Coronary artery (tissue), 2 donors: ENCODE measurements at regions not wholly inside any gene's neighbourhood (a gene's known extent, or its start where the extent isn't known, plus 50 kb on each side); places are given as distances from the start of the nearest gene placed in this dataset.

Source experiments
- DNase-seq: peaks from one replicate; pipeline ENCODE4 v3.0.0-alpha.2; 2017; ENCODE audit warnings: low spot score
- H3K27ac ChIP-seq, 2 donors: fragments of 200-600 bp; sonication (generic); one replicate each; pipeline ENCODE4 v1.5.1; 2016 to 2019
- H3K4me3 ChIP-seq: fragments of 200-600 bp; sonication (generic); 2 replicates; pipeline ENCODE4 v1.5.1; 2016; ENCODE audit warnings: mild to moderate bottlenecking, moderate library complexity
- TF ChIP-seq, protein P1 (sequence below): fragments of 200-600 bp; sonication (generic); IDR thresholded peaks from one replicate; pipeline ENCODE4 v1.5.1; 2019; ENCODE audit warnings: antibody characterized with exemption

DNA sequence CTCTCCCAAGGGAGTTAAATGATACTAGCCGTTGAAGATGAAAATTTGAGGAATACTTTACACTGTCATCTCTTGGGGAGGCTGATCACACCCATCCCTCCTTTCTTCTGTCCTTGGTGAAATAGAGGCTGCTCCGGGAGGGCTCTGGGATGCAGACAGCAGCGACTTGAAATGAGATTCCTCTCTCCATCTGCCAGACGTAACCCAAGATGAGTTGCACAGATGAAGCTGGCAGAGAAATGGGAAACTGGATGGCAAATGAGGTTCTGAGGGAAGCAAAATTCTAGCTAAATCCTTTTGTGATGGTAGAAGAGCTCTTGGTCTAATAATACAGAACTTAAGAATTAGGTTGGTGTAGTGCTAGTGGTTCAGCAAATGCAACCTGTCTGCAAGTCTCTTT, 201.4 kb downstream of the AASDH start:
- no peak overlapping the region for H3K27ac ChIP-seq
- H3K4me3 ChIP-seq = no peak overlapping the region
- TF ChIP-seq, protein P1, sequence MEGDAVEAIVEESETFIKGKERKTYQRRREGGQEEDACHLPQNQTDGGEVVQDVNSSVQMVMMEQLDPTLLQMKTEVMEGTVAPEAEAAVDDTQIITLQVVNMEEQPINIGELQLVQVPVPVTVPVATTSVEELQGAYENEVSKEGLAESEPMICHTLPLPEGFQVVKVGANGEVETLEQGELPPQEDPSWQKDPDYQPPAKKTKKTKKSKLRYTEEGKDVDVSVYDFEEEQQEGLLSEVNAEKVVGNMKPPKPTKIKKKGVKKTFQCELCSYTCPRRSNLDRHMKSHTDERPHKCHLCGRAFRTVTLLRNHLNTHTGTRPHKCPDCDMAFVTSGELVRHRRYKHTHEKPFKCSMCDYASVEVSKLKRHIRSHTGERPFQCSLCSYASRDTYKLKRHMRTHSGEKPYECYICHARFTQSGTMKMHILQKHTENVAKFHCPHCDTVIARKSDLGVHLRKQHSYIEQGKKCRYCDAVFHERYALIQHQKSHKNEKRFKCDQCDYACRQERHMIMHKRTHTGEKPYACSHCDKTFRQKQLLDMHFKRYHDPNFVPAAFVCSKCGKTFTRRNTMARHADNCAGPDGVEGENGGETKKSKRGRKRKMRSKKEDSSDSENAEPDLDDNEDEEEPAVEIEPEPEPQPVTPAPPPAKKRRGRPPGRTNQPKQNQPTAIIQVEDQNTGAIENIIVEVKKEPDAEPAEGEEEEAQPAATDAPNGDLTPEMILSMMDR = no peak
- DNase-seq = no peak

DNA sequence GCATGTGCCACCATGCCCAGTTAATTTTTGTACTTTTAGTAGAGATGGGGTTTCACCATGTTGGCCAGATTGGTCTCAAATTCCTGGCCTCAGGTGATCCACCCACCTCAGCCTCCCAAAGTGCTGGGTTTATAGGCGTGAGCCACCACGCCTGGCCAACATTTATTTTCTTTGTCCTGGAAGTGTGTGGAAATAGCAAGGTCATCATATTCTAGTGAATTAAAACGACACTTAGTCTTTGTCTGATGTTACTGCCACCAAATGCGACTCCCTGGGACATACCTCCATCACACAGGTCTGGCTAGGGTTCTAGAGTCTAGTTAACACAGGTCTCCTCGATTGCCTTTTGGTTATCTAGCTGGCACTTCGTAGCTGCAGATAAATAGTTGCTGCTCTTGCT, 203.1 kb downstream of the AASDH start:
- DNase-seq = no peak
- H3K4me3 ChIP-seq = no peak overlapping the region
- TF ChIP-seq, protein P1 = no peak
- H3K27ac ChIP-seq = no peak overlapping the region

DNA sequence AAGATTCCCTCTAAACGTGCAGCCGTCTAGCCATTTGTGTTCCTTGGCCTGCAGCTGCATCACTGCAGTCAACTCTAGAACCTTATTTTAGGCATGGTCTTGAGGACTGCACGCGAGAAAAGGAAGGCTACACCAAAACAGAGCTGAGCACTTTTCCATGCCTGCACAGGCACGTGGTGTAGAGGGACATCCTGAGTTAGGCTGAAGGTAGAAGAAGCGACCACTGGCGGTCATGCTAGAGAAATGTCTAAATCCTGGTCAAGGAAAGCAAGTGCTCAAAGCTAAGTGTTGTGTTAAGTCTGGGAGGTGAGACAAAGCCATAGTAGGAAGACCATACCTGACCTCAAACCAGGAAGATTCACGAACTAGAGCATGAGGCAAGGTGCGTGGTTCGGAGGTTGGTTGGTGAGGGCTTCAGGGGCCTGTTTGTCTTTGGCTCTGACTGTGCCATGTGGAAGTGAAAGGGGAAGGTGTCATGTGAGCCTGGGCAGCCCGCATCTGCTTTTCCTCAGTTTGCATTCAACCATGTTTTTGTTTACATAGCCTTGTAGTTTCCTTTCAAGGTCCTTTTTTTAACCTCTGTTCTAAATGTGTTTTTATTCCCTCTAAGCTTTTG, 203.8 kb downstream of the AASDH start:
- TF ChIP-seq, protein P1 = no peak
- no peak for DNase-seq
- Histone ChIP-seq H3K27ac (no peak overlapping the region), H3K4me3 (no peak overlapping the region)

DNA sequence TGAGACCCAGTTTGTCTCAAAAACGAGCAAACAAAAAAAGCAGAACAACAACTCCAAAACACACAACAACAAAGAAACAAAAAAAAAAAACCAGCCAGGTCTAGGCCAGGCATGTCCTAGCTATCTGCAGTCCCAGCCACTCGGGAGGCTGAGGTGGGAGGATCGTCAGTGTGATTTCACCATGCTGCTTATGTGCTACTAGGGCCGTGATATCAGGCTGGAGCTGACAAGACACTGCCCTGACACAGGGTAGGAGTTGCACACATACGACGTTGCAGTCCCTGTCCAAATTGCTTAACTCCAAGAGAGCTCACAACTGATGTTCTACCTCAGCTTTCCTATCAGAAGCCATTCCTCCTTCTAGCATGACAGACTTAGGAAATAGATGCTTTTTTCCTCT, 204.9 kb downstream of the AASDH start:
- H3K27ac ChIP-seq = no peak overlapping the region
- TF ChIP-seq, protein P1 = no peak
- no peak for DNase-seq
- no peak overlapping the region for H3K4me3 ChIP-seq

DNA sequence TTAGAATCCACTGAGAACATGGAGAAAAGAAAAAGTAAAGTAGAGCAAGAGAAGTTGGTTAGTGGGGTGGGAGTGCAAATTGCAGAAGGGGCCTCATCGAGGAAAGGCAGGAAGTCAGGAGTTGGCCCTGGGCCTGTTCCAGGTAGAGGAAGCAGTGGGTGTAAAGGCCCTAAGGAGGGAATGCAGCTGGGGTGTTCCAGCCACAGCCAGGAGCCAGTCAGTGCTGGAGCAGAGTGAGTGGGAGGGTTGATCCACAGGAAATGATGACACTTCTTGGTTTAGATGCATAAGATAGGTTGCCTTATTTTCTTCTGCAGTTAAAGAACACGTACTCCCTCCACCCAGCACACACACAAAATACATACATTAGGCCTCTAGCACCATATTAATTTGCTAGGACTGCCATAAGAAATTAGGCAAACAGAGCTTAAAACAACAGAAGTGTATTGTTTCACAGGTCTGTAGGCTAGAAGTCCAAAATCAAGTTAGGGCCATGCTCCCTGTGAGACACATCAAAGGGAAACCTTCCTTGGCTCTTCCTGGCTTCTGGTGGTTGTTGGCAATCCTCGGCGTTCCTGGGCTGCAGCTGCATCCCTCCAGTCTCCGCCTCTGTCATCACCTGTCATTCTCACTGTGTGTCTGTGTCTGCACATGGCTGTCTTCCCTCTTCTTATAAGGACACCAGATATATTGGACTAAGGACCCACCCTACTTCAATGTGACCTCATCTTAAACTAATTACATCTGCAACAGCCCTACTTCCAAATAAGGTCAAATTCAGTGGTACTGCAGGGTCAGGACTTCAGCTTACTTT, 205.9 kb downstream of the AASDH start:
- TF ChIP-seq, protein P1 = no peak
- DNase-seq = no peak
- H3K4me3 ChIP-seq = no peak overlapping the region
- no peak overlapping the region for H3K27ac ChIP-seq

GRCh38 chr4:56169061-56169460, 218.2 kb downstream of the AASDH start:
- DNase-seq = no peak
- TF ChIP-seq, protein P1 = no peak
- Histone ChIP-seq H3K4me3 (no peak overlapping the region), H3K27ac (no peak overlapping the region)

- Histone ChIP-seq H3K4me3 (no peak overlapping the region), H3K27ac (no peak overlapping the region)
- TF ChIP-seq, protein P1 = no peak
- DNase-seq = no peak
Observed at GRCh38 chr4:56164907-56165306, 216.2 kb downstream of the CEP135 start.
